Bone marrow (tissue), 2 donors: ENCODE measurements at regions not wholly inside any gene's neighbourhood (a gene's known extent, or its start where the extent isn't known, plus 50 kb on each side); places are given as distances from the start of the nearest gene placed in this dataset.
A peak's percentile ranks its signal among the peaks of the same experiment; 100 is the strongest.
"Not testable (repeated sequence)": the region's sequence is repeated elsewhere in the genome, so short reads cannot be mapped to it uniquely, and the experiment has no call there.

Source experiments
- DNase-seq, 2 donors: peaks; one replicate each; lab custom pipeline; 2025; lab: John Stamatoyannopoulos, UW

DNA sequence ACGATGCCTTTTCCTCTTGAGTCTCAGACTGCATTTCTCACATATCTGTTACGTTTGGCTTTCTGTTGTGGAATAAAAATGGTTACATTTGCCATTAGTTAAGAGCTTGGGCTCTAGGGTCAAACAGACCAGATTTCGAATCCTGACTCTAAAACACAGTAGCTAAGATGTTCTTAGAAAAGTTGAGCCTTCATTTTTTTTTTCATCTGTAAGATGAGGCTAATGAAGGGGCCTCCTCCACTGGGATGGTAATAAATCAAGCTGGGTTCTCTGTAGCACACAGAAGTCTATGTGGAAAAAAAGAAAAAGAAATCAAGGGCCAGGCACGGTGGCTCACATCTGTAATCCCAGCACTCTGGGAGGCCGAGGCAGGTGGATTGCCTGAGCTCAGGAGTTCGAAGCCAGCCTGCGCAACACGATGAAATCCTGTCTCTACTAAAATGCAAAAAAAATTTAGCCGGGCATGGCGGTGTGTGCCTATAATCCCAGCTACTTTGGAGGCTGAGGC is 49.9 kb upstream of the CAPRIN1 start:
- no peak for DNase-seq

DNA sequence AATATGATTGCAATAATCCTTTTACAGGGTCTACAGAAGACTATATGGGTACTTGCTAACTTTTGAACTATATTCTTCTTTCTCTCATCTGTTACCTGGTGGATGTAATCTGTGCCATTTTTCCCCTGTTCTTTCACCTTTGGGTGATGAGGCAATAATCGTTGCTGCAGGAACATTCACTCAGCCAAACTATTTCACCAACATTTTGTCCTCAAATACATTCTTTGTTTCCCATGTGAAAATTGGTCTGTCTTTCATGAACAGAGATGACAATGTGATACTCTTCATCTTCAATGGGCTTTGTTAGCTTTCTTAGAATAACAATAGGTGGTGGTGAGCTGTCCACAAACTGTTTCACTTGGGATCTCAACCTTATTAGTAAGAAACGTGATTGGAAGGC is 52.1 kb upstream of the CAPRIN1 start:
- DNase-seq = no peak

GRCh38 chr11:33997584-33998251 is 53.8 kb upstream of the CAPRIN1 start:
- no peak for DNase-seq

GRCh38 chr11:33996498-33997454 is 54.8 kb upstream of the CAPRIN1 start:
- DNase-seq = peak; percentile 5 to 78

DNA sequence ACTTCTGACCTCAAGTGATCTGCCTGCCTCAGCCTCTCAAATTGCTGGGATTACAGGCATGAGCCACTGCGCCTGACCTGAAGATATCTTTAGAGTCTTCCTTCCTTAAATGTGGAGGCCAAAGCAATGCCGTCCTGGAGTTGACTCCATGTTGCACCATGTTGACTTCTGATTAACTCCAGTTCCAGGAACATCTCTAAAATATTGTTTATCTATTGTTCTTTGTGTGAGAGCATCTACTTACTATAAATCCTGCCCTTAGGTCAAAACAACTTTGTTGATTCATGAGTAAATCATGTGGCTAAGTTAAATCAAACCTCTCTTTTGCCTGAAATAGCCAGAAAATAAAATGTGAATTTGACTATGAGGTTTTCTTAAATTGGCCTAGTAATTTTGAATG is 56.6 kb upstream of the CAPRIN1 start:
- no peak for DNase-seq

DNA sequence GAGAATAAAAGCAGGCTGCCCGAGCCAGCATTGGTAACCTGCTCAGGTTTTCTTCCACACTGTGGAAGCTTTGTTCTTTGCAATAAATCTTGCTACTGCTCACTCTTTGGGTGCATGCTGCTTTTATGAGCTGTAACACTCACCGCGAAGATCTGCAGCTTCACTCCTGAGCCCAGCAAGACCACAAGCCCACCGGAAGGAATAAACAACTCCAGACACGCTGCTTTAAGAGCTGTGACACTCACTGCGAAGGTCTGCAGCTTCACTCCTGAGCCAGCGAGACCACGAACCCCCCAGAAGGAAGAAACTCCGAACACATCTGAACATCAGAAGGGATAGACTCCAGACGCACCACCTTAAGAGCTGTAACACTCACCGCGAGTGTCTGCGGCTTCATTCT is 60.4 kb upstream of the CAPRIN1 start:
- DNase-seq = not testable (repeated sequence)

GRCh38 chr11:33990131-33990530 is 61.4 kb upstream of the CAPRIN1 start:
- DNase-seq = not testable (repeated sequence)

DNA sequence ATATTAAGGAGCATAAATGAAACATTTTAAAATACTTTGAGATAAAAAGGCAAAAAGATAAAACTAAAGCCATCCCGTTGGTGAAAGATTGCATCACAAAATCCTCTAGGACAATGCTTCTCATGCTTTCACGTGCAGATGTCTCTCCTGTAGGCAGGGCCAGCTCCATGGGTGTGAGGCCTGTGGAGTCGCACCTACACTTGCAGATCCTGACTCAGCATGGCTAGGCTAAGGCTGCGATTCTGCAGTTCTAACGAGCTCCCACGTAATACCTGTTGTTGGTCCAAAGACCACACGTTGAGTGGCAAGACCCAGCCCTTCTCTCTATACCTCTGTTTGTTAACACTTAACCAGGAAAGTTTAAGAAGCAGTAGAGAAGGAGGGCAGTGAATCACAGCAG is 62.1 kb upstream of the CAPRIN1 start:
- no peak for DNase-seq

GRCh38 chr11:33988586-33989370 is 62.8 kb upstream of the CAPRIN1 start:
- DNase-seq = no peak

- peak; percentile 22 to 56 for DNase-seq
Observed at GRCh38 chr11:33987975-33988580, 63.5 kb upstream of the CAPRIN1 start.

DNA sequence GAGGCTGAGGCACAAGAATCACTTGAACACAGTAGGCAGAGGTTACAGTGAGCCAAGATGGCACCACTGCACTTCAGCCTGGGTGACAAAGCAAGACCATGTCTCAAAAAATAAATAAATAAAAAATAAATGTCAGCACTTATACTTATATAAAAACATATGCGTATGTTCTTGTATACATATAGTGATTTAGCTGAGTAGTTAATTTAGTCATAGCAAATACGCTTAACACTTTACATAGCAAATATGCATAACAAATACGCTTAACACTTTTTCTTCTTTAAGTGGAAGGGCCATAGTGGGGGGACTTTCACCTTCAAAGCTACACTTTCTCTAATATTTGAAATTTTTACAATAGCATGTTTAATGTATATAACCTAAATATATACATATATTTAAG is 64.0 kb upstream of the CAPRIN1 start:
- no peak for DNase-seq

DNA sequence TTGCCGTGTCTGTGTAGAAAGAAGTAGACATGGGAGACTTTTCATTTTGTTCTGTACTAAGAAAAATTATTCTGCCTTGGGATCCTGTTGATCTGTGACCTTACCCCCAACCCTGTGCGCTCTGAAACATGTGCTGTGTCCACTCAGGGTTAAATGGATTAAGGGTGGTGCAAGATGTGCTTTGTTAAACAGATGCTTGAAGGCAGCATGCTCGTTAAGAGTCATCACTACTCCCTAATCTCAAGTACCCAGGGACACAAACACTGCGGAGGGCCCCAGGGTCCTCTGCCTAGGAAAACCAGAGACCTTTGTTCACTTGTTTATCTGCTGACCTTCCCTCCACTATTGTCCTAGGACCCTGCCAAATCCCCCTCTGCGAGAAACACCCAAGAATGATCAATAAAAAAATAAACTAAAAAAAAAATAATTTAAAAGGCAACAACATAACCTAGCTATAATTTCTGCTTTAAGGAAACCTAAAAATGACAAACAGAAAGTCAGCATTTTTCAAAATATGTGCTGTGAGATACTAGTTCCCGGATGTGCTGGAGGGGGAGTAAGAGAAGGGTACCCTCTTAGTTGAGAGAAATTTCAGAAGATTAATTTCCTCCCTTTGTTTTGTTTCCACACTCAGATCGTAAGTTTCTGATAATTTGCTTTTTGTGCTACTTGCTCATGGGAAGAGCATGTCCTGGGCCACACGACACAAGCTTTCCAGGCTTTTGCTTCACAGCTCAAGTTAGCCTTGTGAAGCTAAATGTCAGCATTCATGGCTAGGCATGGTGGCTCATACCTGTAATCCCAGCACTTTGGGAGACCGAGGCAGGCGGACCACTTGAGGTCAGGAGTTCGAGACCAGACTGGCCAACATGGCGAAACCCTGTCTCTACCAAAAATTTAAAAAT is 64.7 kb upstream of the CAPRIN1 start:
- not testable (repeated sequence) for DNase-seq

- DNase-seq = no peak
Observed at GRCh38 chr11:33984682-33985389, 66.7 kb upstream of the CAPRIN1 start.

DNA sequence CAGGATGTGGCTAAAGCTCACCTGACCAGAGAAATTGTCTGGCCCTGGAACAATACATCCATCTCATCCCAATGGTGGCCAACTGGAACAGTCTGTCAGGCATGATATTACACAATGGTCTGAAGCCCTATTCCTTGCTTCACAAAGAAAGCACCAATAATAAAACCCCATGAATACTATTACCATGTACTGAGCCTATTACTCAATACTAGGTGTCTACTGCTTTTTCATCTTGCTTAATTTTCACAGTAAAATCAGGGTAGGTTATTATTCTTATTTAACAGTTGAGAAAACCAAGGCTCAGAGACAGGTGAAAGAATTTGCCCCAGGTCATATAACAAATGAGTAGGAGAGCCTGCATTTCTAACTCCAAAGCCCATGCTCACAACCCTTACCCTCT is 68.9 kb upstream of the CAPRIN1 start:
- no peak for DNase-seq

DNA sequence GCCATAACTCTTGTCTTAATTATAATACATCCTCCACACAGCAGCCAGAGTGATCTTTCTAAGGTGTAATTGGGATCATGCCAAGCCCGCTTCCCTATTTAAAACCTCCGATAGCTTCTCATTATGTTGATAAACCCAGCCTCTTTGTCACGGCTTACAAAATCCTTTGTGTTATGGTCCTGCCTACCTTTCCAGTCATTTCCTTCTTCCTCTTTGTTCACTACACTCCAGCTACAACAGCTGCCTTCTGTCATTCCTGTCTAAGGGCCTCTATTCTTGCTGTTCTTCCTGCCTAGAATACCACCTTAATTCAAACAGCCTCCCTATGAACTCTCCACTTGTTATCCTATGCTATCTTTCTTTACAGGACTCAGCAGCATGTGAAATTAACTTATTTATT is 70.6 kb upstream of the CAPRIN1 start:
- no peak for DNase-seq

DNA sequence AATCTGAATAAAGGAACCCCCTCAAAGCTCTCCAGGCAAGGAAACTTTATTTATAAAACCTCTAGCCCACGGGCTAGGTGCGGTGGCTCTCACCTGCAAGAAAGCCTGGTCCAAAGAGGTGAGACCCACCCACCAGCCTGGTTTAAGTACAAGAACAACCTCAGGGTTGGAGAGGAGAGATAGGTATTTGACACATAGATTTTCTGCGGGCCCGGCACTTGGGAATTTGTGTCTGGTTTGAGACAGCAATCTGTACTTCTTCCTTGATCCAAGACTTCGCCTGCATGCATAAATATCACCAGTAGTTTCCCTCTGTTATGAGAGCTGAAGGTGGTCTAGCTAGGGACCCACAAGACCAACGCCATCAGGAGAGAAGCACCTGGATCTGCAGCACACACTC is 73.2 kb upstream of the CAPRIN1 start:
- no peak for DNase-seq

DNA sequence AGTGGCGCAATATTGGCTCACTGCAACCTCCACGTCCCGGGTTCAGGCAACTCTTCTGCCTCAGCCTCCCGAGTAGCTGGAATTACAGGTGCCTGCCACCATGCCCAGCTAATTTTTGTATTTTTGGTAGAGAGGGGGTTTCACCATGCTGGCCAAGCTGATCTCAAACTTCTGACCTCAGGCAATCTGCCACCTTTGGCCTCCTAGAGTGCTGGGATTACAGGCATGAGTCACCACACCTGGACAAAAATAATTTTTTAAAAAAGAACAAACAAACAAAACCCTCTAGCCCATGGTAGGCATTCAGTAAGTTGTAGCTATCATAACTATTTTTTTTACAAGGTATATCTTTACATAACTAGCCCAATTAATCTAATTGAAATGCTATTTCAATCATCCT is 73.9 kb upstream of the CAPRIN1 start:
- no peak for DNase-seq

DNA sequence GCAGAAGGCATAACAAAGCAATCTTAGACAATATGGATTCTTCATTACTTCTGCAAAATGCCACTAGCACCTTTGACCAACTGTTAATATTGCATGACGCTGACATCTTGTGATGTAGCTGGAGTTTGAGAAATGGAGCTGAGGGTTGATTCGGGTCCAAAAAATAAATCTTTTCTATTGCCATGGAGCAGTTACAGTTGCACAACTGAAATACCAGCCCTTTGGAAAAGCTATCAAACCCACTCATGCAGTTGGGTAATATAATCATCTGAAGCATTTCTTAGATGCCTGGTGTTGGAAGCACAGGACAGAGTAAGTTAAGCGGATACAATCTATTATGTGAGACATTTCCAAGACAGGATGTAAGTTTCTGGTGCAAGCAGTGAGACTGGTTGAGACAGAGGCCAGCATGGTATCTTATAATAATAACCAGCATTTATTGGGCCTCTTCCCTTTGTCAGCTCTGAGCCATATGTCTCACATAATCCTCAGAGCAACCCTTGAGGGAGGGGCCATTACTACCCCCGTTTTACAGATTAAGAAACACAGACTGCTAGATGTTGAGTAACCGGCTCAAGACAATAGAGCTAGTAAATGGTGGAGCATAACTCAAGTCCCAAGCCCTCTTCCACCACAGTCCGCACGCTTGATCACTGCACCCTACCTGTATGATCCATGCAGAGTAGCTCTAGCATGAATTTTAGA is 74.9 kb upstream of the CAPRIN1 start:
- DNase-seq = no peak

DNA sequence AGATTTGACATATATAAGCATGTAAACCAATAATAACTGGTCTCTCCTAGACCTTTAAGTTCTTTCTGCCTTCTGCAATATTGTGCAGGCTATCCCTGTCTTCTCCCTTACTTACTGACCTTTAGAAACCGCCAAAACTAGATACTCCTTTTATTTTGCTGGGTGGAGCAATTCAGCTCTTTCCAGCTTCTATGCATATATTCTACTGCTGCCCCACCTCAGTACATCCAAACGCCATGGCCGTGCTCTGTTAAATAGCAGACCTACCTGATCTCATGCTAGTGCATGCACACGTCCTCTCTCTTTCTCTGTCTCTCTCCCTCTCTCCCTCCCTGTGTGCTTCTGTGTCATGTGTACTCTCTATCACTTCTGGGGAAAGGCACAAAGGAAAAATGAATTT is 76.7 kb upstream of the CAPRIN1 start:
- no peak for DNase-seq

GRCh38 chr11:33971530-33971929 is 79.7 kb upstream of the LMO2 start:
- DNase-seq = not testable (repeated sequence)
